NCI-H1436 treated with DMSO at 0.1 percent for 48 hours (cell line): ENCODE measurements at regions not wholly inside any gene's neighbourhood (a gene's known extent, or its start where the extent isn't known, plus 50 kb on each side); places are given as distances from the start of the nearest gene placed in this dataset.
"Not testable (repeated sequence)": the region's sequence is repeated elsewhere in the genome, so short reads cannot be mapped to it uniquely, and the experiment has no call there.

Source experiments
- DNase-seq: peaks from one replicate; lab custom pipeline; 2025; lab: John Stamatoyannopoulos, UW

- DNase-seq = no peak
These were observed 588.9 kb downstream of the NR2F1-AS1 start for GRCh38 chr5:92992073-92992472.

GRCh38 chr5:92991581-92992067, 589.4 kb downstream of the NR2F1-AS1 start:
- no peak for DNase-seq

DNA sequence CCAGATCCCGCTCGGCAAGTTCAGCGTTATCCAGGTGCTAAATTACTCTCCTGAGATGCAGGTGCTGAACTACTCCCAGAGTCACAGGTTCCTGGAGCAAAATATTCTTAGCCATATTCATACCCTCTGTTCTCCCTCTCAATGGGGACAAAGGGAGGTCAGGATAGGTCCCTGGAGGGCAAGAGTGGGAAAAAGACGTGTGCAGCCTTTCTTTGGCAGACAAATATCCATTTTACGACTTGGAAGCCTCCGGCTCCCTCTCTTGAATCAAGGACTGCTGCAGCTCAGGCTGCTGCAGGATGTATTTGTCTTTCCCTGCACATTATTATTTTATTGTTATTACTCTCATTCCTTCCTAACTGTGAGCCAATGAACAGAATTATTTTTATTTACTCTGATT, 590.2 kb downstream of the NR2F1-AS1 start:
- no peak for DNase-seq

GRCh38 chr5:92981001-92981400, 600.0 kb downstream of the NR2F1-AS1 start:
- DNase-seq = no peak

DNA sequence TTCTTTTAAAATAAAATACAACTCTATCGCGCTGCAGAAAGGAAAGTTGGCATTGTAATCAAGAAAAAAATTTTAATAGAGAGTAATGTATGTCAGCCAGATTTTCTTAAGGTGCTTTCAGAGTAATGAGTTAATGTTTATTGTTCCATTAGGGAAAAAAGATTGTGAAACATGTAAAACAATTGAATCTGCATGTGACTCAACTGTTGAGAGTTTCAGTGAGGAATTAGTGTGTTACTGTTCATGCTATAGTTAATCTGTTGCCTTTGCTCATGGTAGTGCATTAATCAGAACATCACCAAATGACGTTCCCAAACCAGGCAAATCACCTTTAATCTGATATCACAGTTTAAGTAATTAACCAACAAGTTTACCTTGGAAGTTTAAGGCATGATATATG, 600.5 kb downstream of the NR2F1-AS1 start:
- no peak for DNase-seq

DNA sequence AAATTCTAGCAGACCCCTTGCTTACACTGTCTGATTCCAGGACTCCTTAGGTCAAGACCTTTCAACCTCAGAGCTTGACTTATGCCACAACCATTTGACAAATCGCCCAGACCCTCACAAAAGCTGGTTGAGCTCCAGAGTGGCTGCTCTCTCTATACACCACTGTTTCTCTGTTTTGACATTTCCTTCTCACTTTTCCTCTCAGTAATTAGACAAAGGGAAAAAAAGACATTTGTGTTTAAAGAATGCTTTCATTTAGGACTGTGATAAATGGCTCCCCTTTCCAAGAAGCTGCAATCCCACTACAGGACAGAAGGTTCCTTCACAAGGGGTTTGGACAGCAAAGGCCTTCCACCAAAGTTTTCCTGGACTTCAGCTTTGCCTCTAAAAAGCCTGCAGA, 601.3 kb downstream of the NR2F1-AS1 start:
- no peak for DNase-seq

DNA sequence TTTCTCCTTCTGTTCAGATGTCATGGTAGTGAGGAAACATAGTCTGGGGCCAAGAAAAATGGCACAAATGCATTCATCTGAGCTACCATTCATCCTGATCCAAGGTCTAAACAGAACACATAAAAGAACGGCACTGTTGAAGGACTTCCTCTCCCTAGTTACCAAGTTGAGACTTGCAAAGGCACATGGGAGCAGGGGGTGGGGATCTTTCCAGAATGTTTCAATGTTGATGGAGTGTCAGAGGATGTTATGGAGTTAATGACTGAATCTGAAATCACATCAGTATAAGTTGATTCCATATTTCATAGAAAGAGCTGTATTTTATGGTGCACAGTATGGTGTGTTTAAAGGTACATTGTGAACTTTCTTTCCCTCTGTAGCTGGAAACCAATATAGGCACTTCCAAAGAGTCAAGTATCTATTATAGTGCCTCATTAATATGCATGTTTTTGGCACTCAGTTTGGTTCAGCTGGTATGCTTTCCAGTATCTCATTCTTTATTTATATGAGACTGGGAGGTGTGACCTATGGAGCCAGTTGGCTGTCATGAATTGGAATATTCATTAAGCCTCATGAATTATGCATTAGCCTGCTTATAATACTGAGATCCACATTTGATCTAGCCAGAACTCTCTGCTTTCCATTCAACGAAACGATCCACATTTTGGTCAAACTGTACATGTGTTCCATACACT, 603.0 kb downstream of the NR2F1-AS1 start:
- no peak for DNase-seq

DNA sequence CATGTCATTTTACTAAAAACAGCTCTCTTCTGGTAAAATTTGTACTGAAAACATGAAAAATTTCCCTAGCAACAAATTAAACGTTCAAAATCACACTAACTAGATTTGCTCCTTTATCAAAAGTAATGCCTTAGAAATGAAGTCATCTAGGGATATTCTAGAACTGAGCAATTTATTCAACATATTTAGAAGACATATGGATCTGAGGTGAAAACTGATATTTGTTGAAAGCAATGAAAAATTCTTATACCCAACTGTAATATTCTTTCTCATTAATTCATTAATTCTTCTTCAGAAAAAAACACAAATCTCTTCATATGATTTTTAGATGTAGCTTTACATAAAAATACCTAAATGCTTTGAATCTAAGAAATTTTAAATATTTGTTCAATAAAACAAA, 604.9 kb downstream of the NR2F1-AS1 start:
- DNase-seq = no peak

- DNase-seq = no peak
These were observed 611.2 kb downstream of the NR2F1-AS1 start for GRCh38 chr5:92969781-92970237.

DNA sequence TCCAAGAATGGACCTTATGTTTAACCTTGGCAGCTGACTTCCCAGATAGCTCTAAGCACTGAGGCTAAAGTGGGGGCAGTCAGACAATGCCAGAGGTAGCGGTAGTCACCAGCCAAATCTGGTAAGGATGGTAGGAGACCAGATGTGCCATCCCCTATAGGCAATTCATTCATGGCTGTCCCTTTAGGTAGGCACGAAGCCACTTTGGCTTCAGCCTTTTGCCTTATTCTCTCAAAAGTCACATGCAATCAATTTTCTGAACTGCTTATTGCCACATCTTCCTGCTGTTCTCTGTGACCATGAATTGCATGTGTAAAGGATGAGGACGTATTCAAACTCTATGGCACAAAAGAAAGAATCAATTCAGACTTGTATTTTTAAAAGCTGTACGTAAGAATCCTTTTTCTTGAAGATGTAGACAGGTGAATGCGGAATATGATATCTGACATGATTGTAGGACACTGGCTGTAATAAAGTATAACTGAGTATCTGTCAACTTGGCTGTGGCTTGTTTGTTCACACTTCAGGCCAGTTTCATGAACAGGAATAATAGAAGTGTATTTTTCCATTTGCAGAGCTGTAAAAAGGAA, 611.7 kb downstream of the NR2F1-AS1 start:
- DNase-seq = no peak

DNA sequence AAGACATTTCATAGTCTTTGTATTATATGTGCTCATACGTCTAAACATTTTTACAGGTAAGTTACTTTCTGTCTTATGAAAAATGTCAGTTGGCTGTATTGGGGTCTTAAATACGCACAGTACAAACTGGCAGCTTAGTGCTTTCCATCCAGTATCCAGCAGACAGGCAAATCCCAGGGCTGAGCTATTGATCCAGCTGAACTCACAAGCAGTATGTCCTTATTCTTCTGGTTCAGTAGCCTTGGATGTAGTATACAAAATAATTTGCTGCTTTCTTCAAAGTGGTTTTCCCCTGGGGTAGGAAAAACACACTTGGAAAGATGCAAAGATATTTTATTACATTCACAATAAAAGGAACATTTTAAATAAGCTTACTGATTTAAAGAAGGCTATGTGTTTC, 617.2 kb downstream of the NR2F1-AS1 start:
- no peak for DNase-seq

- DNase-seq = peak; percentile 72
These were observed 618.3 kb downstream of the NR2F1-AS1 start for GRCh38 chr5:92962752-92963151.

- DNase-seq = no peak
These were observed 624.1 kb downstream of the NR2F1-AS1 start for GRCh38 chr5:92956886-92957285.

DNA sequence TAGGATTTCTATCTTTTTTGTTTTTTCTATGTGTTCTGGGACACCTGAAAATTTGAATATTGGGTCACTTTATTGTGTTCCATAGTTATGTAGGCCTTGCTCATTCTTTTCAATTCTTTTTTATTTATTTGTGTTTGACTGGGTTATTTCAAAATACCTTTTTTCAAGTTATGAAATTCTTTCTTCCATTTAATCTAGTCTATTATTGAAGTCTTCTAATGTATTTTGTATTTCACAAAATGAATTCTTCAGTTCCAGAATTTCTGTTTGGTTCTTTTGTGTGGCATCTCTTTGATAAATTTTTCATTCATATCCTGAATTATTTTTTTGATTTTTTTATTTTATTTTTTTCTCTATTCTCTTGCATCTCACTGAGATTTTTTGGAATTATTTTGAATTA, 628.8 kb downstream of the NR2F1-AS1 start:
- no peak for DNase-seq

- no peak for DNase-seq
These were observed 629.3 kb downstream of the NR2F1-AS1 start for GRCh38 chr5:92951746-92952145.

- no peak for DNase-seq
These were observed 634.5 kb downstream of the NR2F1-AS1 start for GRCh38 chr5:92946546-92946945.

- DNase-seq = no peak
These were observed 635.4 kb downstream of the NR2F1-AS1 start for GRCh38 chr5:92945605-92946097.

DNA sequence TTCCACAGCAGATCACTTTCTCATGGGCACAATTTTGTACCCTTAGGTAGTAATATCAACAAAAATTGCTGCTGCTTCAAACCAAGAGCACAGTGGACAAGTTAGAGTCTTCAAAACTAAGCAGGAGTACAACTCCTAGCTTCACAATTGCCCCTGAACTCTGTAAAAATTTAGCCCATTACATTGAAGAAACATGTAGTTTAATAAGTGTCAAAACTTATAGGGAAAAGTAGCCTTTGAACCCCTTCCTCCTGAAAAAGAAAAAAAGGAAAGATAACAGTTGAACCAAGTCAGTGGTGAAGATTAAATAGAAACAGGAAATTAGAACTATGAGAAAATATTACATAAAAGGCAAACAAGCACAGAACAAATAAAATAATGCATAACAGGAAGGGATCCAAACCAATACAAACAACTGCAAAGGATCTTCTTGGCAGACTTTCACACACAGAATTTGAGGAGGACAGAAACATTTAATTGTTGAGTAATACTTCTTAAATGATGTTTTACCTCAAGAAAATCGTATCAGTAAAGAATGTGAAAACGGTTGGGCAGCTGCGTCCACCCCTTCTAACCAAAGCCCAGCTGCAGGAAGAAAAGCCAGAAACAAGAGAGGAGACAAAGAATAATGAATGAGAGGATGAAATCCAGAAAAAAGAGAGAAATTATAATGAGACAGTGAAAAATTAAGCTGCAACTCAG, 636.0 kb downstream of the NR2F1-AS1 start:
- DNase-seq = no peak

DNA sequence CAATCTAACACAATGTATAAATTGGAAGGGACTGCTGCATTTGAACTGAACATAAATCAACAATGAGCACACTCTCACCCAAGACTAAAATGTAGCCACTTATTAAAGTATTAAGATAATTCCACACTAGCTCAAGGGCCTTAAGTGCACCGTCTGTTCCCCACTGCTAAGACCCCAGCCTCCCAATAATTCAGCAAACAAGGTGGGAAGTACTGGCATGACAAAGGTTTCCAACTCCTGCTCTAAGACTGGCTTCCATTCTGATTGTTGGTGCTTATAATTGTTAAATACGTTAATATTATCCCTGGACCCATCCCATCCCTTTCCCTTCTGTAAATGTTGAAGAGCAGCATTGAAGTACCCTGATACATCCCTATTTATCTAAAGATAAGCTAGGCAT, 636.7 kb downstream of the NR2F1-AS1 start:
- no peak for DNase-seq

DNA sequence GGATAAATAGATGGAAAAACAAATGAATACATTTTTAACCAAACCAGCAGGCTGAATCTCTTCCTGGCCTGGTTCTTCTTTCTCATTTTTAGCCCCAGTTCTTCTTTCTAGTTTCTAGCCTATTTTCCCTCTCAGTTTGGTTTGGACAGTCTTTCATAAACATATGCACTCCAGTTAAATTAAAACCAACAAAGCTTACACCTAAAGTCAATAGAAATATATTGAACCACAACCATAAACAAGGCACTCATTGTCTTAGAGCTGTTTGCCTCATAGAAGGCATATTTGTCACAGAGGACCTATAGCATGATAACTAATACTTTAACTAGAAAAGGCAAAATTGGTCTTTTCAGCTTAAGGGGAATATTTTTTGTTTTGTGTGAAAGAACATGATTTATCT, 638.3 kb downstream of the NR2F1-AS1 start:
- no peak for DNase-seq

GRCh38 chr5:92941806-92942205, 639.2 kb downstream of the NR2F1-AS1 start:
- no peak for DNase-seq

- DNase-seq = no peak
These were observed 641.6 kb downstream of the NR2F1-AS1 start for GRCh38 chr5:92939428-92939827.

- not testable (repeated sequence) for DNase-seq
These were observed 643.6 kb downstream of the NR2F1-AS1 start for GRCh38 chr5:92937396-92937795.
